Colonic mucosa (tissue), 4 donors: ENCODE measurements at regions not wholly inside any gene's neighbourhood (a gene's known extent, or its start where the extent isn't known, plus 50 kb on each side); places are given as distances from the start of the nearest gene placed in this dataset.

ENCODE experiments used
- DNase-seq: peaks from one replicate; pipeline ENCODE4 v3.0.0-alpha.2; 2020
- H3K27ac ChIP-seq: fragments of 200-600 bp; one replicate; pipeline ENCODE4 v1.8.0; 2021
- H3K27me3 ChIP-seq: fragments of 200-600 bp; one replicate; pipeline ENCODE4 v1.8.0; 2021
- H3K36me3 ChIP-seq: fragments of 200-600 bp; one replicate; pipeline ENCODE4 v1.8.0; 2021
- H3K4me1 ChIP-seq: fragments of 200-600 bp; one replicate; pipeline ENCODE4 v1.8.0; 2021; ENCODE audit warnings: mild to moderate bottlenecking
- H3K4me3 ChIP-seq: fragments of 200-600 bp; one replicate; pipeline ENCODE4 v1.8.0; 2021
- H3K9ac ChIP-seq, 2 donors: one replicate each; pipeline ENCODE4 v1.7.0; 2013; ENCODE audit warnings: control low read depth in 2 of 2, low read depth in 2 of 2, low read length in 2 of 2
- H3K9me3 ChIP-seq: fragments of 200-600 bp; one replicate; pipeline ENCODE4 v1.8.0; 2021
- CTCF ChIP-seq: fragments of 200-600 bp; IDR thresholded peaks from one replicate; pipeline ENCODE4 v1.8.0; 2022; ENCODE audit warnings: antibody characterized with exemption, mild to moderate bottlenecking
- intact Hi-C: fragments of 100-400 bp; cut with DNase I; formaldehyde crosslinking; loops from one replicate; pipeline ENCODE4 v1.14.1; 2022
- donor health status: healthy.
- donor health status: DM: no; HTN: no; CAD: no.
- donor health status: DM: no; HTN: no; CAD: no.

GRCh38 chr2:15871239-15871783 lies 69.0 kb upstream of the MYCN start:
- H3K27me3 ChIP-seq: no peaks in the 10 kb centered on the region
- no peak for DNase-seq
- no peak for TF ChIP-seq CTCF

GRCh38 chr2:15872854-15873253 lies 67.5 kb upstream of the MYCN start:
- H3K9me3 ChIP-seq: no peaks in the 10 kb centered on the region
- no peaks in the 10 kb centered on the region for H3K4me1 ChIP-seq
- intact Hi-C loops: no loop called here
- H3K27me3 ChIP-seq: no peaks in the 10 kb centered on the region
- no peak overlapping the region for H3K27ac ChIP-seq
- no peak for DNase-seq
- no peak for TF ChIP-seq CTCF
- H3K4me3 ChIP-seq: no peak overlapping the region
- H3K36me3 ChIP-seq: no peaks in the 10 kb centered on the region
- H3K9ac ChIP-seq: no peak overlapping the region

More at GRCh38 chr2:15871239-15871783, 69.0 kb upstream of the MYCN start:
- no peaks in the 10 kb centered on the region for H3K4me1 ChIP-seq
- no peaks in the 10 kb centered on the region for H3K9me3 ChIP-seq
- intact Hi-C loops: no loop called here
- H3K36me3 ChIP-seq: no peaks in the 10 kb centered on the region
- H3K27ac ChIP-seq: no peak overlapping the region
- no peak overlapping the region for H3K9ac ChIP-seq
- H3K4me3 ChIP-seq: no peak overlapping the region

- Histone ChIP-seq H3K36me3 (no peaks in the 10 kb centered on the region), H3K4me3 (no peak overlapping the region), H3K4me1 (no peaks in the 10 kb centered on the region), H3K9me3 (no peaks in the 10 kb centered on the region), H3K27ac (no peak overlapping the region), H3K27me3 (no peaks in the 10 kb centered on the region), H3K9ac (no peak overlapping the region)
- intact Hi-C loops: no loop called here
- no peak for DNase-seq
- no peak for TF ChIP-seq CTCF
These were observed 66.0 kb upstream of the MYCN start for GRCh38 chr2:15874321-15874720.

- Histone ChIP-seq H3K36me3 (no peaks in the 10 kb centered on the region), H3K27ac (no peak overlapping the region), H3K9me3 (no peaks in the 10 kb centered on the region), H3K4me3 (no peak overlapping the region), H3K27me3 (no peaks in the 10 kb centered on the region), H3K9ac (no peak overlapping the region), H3K4me1 (no peaks in the 10 kb centered on the region)
- intact Hi-C loops: no loop called here
- DNase-seq: no peak
- no peak for TF ChIP-seq CTCF
These were observed 65.2 kb upstream of the MYCN start for GRCh38 chr2:15874854-15875804.

- Histone ChIP-seq H3K4me3 (no peak overlapping the region), H3K27ac (no peak overlapping the region)
- DNase-seq: no peak
These were observed 64.2 kb upstream of the MYCN start for GRCh38 chr2:15875969-15876705.

More at GRCh38 chr2:15875969-15876705, 64.2 kb upstream of the MYCN start:
- Histone ChIP-seq H3K9me3 (no peaks in the 10 kb centered on the region), H3K9ac (no peak overlapping the region), H3K27me3 (no peaks in the 10 kb centered on the region), H3K36me3 (no peaks in the 10 kb centered on the region), H3K4me1 (no peaks in the 10 kb centered on the region)
- intact Hi-C loops: no loop called here
- no peak for TF ChIP-seq CTCF
